ENCODE measurements at regions not wholly inside any gene's neighbourhood (a gene's known extent, or its start where the extent isn't known, plus 50 kb on each side); places are given as distances from the start of the nearest gene placed in this dataset.
A peak's percentile ranks its signal among the peaks of the same experiment; 100 is the strongest.

- Histone ChIP-seq H2AFZ (ENCODE audit: low read depth) (peak overlapping the region; percentile 74; the same call in 1 of the 2 replicates), H3K4me1 (ENCODE audit: low read depth, poor library complexity, severe bottlenecking) (peaks cover 11% of the 10 kb centered on the region), H3K27ac (peak overlapping the region; percentile 48; the same call in 1 of the 2 replicates), H3K36me3 (ENCODE audit: insufficient read depth) (no peaks in the 10 kb centered on the region), H3K4me3 (IDR thresholded peaks at IDR 0.05; ENCODE audit: insufficient read depth, low read depth, low read length) (no peak overlapping the region), H3K4me2 (peak overlapping the region; percentile 76; the same call in 1 of the 2 replicates), H3K27me3 (ENCODE audit: insufficient read depth, low read depth) (no peaks in the 10 kb centered on the region), H3K79me2 (ENCODE audit: insufficient read depth, low read depth) (no peaks in the 10 kb centered on the region), H4K20me1 (ENCODE audit: insufficient read depth) (no peaks in the 10 kb centered on the region), H3K9ac (no peak overlapping the region; the same call in 1 of the 2 replicates)
- no peak for TF ChIP-seq CTCF (conservative IDR thresholded peaks at IDR 0.05; ENCODE audit: low read depth, low read length)
These were observed 78.4 kb upstream of the HTR4 start for GRCh38 chr5:148732692-148733091.

- peak; percentile 69 for TF ChIP-seq CTCF (conservative IDR thresholded peaks at IDR 0.05; ENCODE audit: low read depth, low read length)
- no peaks in the 10 kb centered on the region for H3K27me3 ChIP-seq (ENCODE audit: insufficient read depth, low read depth)
These were observed 79.5 kb upstream of the HTR4 start for GRCh38 chr5:148733601-148734438.

DNA sequence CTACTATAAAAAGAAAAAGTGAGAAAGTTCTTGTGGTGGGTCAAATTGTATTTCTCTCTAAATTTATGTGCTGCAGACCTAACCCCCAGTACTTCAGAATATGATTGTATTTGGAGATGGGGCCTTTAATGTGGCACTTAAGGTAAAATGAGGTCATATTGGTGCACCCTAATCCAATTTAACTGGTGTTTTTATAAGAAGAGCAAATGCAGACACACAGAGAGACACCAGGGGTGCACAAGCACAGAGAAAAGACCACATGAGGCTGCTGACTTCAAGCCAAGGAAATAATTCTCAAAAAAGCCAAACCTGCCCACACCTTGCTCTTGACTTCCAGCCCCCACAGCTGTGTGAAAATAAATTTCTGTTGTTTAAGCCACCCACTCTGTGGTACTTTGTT is 80.2 kb upstream of the HTR4 start:
- Histone ChIP-seq H3K36me3 (ENCODE audit: insufficient read depth) (no peaks in the 10 kb centered on the region), H4K20me1 (ENCODE audit: insufficient read depth) (no peaks in the 10 kb centered on the region), H3K27ac (no peak overlapping the region), H3K27me3 (ENCODE audit: insufficient read depth, low read depth) (no peaks in the 10 kb centered on the region), H3K4me1 (ENCODE audit: low read depth, poor library complexity, severe bottlenecking) (peaks cover 11% of the 10 kb centered on the region), H2AFZ (ENCODE audit: low read depth) (no peak overlapping the region), H3K4me3 (IDR thresholded peaks at IDR 0.05; ENCODE audit: insufficient read depth, low read depth, low read length) (no peak overlapping the region), H3K79me2 (ENCODE audit: insufficient read depth, low read depth) (no peaks in the 10 kb centered on the region), H3K9ac (no peak overlapping the region), H3K4me2 (no peak overlapping the region)
- TF ChIP-seq CTCF (conservative IDR thresholded peaks at IDR 0.05; ENCODE audit: low read depth, low read length) = no peak

More at GRCh38 chr5:148733601-148734438, 79.5 kb upstream of the HTR4 start:
- peak overlapping the region; percentile 74 for H2AFZ ChIP-seq (ENCODE audit: low read depth)
- no peaks in the 10 kb centered on the region for H3K36me3 ChIP-seq (ENCODE audit: insufficient read depth)
- no peaks in the 10 kb centered on the region for H4K20me1 ChIP-seq (ENCODE audit: insufficient read depth)
- no peak overlapping the region for H3K4me3 ChIP-seq (IDR thresholded peaks at IDR 0.05; ENCODE audit: insufficient read depth, low read depth, low read length)
- H3K79me2 ChIP-seq (ENCODE audit: insufficient read depth, low read depth) = no peaks in the 10 kb centered on the region
- H3K4me1 ChIP-seq (ENCODE audit: low read depth, poor library complexity, severe bottlenecking) = peaks cover 11% of the 10 kb centered on the region
- H3K4me2 ChIP-seq = peak overlapping the region; percentile 76
- no peak overlapping the region for H3K27ac ChIP-seq
- no peak overlapping the region for H3K9ac ChIP-seq

DNA sequence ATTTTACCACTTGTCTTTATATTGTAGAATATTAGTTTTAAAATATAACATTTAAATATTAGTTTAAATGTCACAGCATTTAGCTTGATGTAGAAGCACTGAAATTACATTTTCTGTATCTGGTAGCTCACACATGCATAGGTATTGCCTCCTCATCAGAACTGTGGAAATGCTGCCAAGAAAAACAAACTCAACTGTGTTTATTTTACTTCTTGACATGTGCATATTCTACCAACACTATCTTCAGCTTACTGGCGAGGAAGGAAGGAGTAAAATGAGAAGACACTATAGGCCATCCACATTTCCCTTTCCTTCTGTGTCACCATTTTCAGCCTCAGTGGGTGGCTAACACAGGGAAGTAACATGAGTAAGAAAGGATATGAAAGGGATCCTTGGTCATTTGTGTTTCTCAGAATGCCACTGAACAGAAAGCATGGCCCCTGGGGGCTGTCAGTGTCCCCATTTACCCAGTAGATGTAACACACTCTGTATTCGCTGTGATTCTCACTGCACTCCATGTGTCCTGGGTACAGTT is 81.0 kb upstream of the HTR4 start:
- Histone ChIP-seq H3K4me2 (no peak overlapping the region), H4K20me1 (ENCODE audit: insufficient read depth) (no peaks in the 10 kb centered on the region), H3K36me3 (ENCODE audit: insufficient read depth) (no peaks in the 10 kb centered on the region), H3K27ac (no peak overlapping the region), H3K79me2 (ENCODE audit: insufficient read depth, low read depth) (no peaks in the 10 kb centered on the region), H3K27me3 (ENCODE audit: insufficient read depth, low read depth) (no peaks in the 10 kb centered on the region), H3K4me1 (ENCODE audit: low read depth, poor library complexity, severe bottlenecking) (peaks cover 11% of the 10 kb centered on the region), H3K9ac (no peak overlapping the region), H2AFZ (ENCODE audit: low read depth) (no peak overlapping the region), H3K4me3 (IDR thresholded peaks at IDR 0.05; ENCODE audit: insufficient read depth, low read depth, low read length) (no peak overlapping the region)
- no peak for TF ChIP-seq CTCF (conservative IDR thresholded peaks at IDR 0.05; ENCODE audit: low read depth, low read length)
